ENCODE measurements at regions not wholly inside any gene's neighbourhood (a gene's known extent, or its start where the extent isn't known, plus 50 kb on each side); places are given as distances from the start of the nearest gene placed in this dataset.

DNA sequence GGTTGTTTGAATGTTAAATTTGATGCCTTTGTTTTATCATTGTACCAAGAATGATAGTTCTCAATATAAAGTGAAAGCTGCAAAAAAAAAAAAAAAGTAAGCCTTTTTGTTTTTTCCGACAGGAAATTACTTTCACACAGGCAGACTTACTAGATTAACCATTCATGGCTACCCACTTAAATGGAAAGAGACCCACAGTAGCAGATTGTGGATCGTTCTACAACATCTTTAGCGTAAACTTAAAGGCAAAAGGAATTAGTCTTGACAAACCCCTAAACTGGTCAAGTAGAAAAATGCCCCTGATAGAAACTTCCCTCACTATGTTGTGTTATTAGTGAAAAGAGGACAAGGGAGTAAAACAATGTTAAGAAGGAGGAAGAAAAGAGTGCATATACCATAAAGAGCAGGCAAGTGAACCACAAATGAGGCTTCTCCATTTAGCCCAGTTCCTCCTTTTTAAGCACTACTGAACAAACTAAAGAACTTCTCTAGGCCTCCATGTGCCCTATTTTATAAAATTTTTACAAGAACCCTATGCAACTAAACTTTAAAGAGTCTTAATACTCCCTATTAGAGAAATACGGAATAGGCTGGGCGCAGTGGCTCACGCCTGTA lies 1560.3 kb downstream of the MRPL39 start:
- TF ChIP-seq, protein P1, sequence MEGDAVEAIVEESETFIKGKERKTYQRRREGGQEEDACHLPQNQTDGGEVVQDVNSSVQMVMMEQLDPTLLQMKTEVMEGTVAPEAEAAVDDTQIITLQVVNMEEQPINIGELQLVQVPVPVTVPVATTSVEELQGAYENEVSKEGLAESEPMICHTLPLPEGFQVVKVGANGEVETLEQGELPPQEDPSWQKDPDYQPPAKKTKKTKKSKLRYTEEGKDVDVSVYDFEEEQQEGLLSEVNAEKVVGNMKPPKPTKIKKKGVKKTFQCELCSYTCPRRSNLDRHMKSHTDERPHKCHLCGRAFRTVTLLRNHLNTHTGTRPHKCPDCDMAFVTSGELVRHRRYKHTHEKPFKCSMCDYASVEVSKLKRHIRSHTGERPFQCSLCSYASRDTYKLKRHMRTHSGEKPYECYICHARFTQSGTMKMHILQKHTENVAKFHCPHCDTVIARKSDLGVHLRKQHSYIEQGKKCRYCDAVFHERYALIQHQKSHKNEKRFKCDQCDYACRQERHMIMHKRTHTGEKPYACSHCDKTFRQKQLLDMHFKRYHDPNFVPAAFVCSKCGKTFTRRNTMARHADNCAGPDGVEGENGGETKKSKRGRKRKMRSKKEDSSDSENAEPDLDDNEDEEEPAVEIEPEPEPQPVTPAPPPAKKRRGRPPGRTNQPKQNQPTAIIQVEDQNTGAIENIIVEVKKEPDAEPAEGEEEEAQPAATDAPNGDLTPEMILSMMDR (conservative IDR thresholded peaks at IDR 0.05; ENCODE audit: low read depth, low read length), result no peak
- TF ChIP-seq CHD1 (IDR thresholded peaks at IDR 0.05; ENCODE audit: low read depth, low read length), result no peak

All from IMR-90 (cell line).